ENCODE measurements at regions not wholly inside any gene's neighbourhood (a gene's known extent, or its start where the extent isn't known, plus 50 kb on each side); places are given as distances from the start of the nearest gene placed in this dataset.
"Not testable (repeated sequence)": the region's sequence is repeated elsewhere in the genome, so short reads cannot be mapped to it uniquely, and the experiment has no call there.

GRCh38 chr6:26267083-26267589 lies 97.9 kb upstream of the BTN3A2 start:
- DNase-seq: no peak

GRCh38 chr6:26268659-26269402 lies 96.2 kb upstream of the BTN3A2 start:
- no peak for DNase-seq

GRCh38 chr6:26269531-26270485 lies 95.2 kb upstream of the BTN3A2 start:
- no peak for DNase-seq

GRCh38 chr6:26270486-26270861 lies 94.5 kb upstream of the BTN3A2 start:
- no peak for DNase-seq

GRCh38 chr6:26270903-26271667 lies 93.9 kb upstream of the BTN3A2 start:
- peak; percentile 70 to 74 for DNase-seq

- DNase-seq: no peak
These were observed 93.4 kb upstream of the BTN3A2 start for GRCh38 chr6:26271668-26272024.

GRCh38 chr6:26272171-26272637 lies 92.8 kb upstream of the BTN3A2 start:
- peak in 1 of 2 experiments; percentile 19 for DNase-seq

GRCh38 chr6:26273673-26274588 lies 91.1 kb upstream of the BTN3A2 start:
- DNase-seq: peak in 1 of 2 experiments; percentile 6

GRCh38 chr6:26275663-26276062 lies 89.3 kb upstream of the BTN3A2 start:
- no peak for DNase-seq

- DNase-seq: no peak
These were observed 88.0 kb upstream of the BTN3A2 start for GRCh38 chr6:26276841-26277648.

GRCh38 chr6:26278536-26278935 lies 86.5 kb upstream of the BTN3A2 start:
- DNase-seq: no peak

GRCh38 chr6:26279371-26279770 lies 85.6 kb upstream of the BTN3A2 start:
- not testable (repeated sequence) for DNase-seq

- no peak for DNase-seq
These were observed 84.6 kb upstream of the BTN3A2 start for GRCh38 chr6:26280407-26280806.

- peak; percentile 48 to 49 for DNase-seq
These were observed 80.4 kb upstream of the BTN3A2 start for GRCh38 chr6:26284537-26285142.

GRCh38 chr6:26285143-26286134 lies 79.6 kb upstream of the BTN3A2 start:
- DNase-seq: peak; percentile 94

- DNase-seq: peak; percentile 65 to 70
These were observed 78.7 kb upstream of the BTN3A2 start for GRCh38 chr6:26286168-26286877.

- DNase-seq: no peak
These were observed 76.8 kb upstream of the BTN3A2 start for GRCh38 chr6:26288155-26288554.

GRCh38 chr6:26290941-26291340 lies 74.1 kb upstream of the BTN3A2 start:
- DNase-seq: no peak

Data from activated CD4-positive, alpha-beta T cell treated with anti-CD3 and anti-CD28 coated beads, Interleukin-2, amount 50 U/mL, for 4 hours (primary cell).